KMS-11 (cell line): ENCODE measurements at regions not wholly inside any gene's neighbourhood (a gene's known extent, or its start where the extent isn't known, plus 50 kb on each side); places are given as distances from the start of the nearest gene placed in this dataset.

ENCODE experiments used
- H2AFZ ChIP-seq: fragments of 200-600 bp; sonication (generic); 2 replicates; pipeline ENCODE4 v1.6.1; 2016; ENCODE audit warnings: antibody characterized with exemption, mixed run types, low read depth
- H3K27ac ChIP-seq: fragments of 200-600 bp; sonication (generic); 2 replicates; pipeline ENCODE4 v1.6.1; 2016; ENCODE audit warnings: mild to moderate bottlenecking, mixed run types
- H3K27me3 ChIP-seq: fragments of 200-600 bp; sonication (generic); 2 replicates; pipeline ENCODE4 v1.6.1; 2017; ENCODE audit warnings: mild to moderate bottlenecking, low read depth, mixed run types, moderate library complexity; ENCODE audit not compliant: insufficient read depth
- H3K36me3 ChIP-seq: fragments of 200-600 bp; sonication (generic); 2 replicates; pipeline ENCODE4 v1.6.1; 2017; ENCODE audit warnings: mild to moderate bottlenecking, mixed run types; ENCODE audit not compliant: insufficient read depth
- H3K4me1 ChIP-seq: fragments of 200-600 bp; sonication (generic); 2 replicates; pipeline ENCODE4 v1.6.1; 2016; ENCODE audit warnings: mild to moderate bottlenecking, low read depth, mixed run types; ENCODE audit not compliant: poor library complexity, severe bottlenecking
- H3K4me2 ChIP-seq: fragments of 200-600 bp; sonication (generic); 2 replicates; pipeline ENCODE4 v1.7.0; 2016; ENCODE audit warnings: mild to moderate bottlenecking, mixed run types
- H3K4me3 ChIP-seq: fragments of 200-600 bp; sonication (generic); IDR thresholded peaks from 2 replicates; pipeline ENCODE4 v1.6.1; 2017; ENCODE audit warnings: low read depth, low read length, mixed read lengths; ENCODE audit not compliant: insufficient read depth
- H3K79me2 ChIP-seq: fragments of 200-600 bp; sonication (generic); 2 replicates; pipeline ENCODE4 v1.6.1; 2016; ENCODE audit warnings: low read depth, mixed run types; ENCODE audit not compliant: insufficient read depth
- H3K9ac ChIP-seq: fragments of 200-600 bp; sonication (generic); 2 replicates; pipeline ENCODE4 v1.6.1; 2016; ENCODE audit warnings: mild to moderate bottlenecking, mixed run types
- H4K20me1 ChIP-seq: fragments of 200-600 bp; sonication (generic); 2 replicates; pipeline ENCODE4 v1.6.1; 2016; ENCODE audit warnings: mild to moderate bottlenecking, mixed run types; ENCODE audit not compliant: insufficient read depth
- CTCF ChIP-seq: fragments of 200-600 bp; sonication (generic); conservative IDR thresholded peaks from 2 replicates; pipeline ENCODE4 v1.6.1; 2017; ENCODE audit warnings: low read depth, mild to moderate bottlenecking, antibody characterized with exemption, low read length, moderate library complexity, mixed read lengths

- Histone ChIP-seq H2AFZ (no peak overlapping the region), H3K36me3 (no peaks in the 10 kb centered on the region), H3K4me1 (peaks cover 24% of the 10 kb centered on the region), H4K20me1 (no peaks in the 10 kb centered on the region), H3K4me3 (no peak overlapping the region), H3K27ac (no peak overlapping the region), H3K4me2 (no peak overlapping the region), H3K9ac (no peak overlapping the region), H3K27me3 (no peaks in the 10 kb centered on the region), H3K79me2 (no peaks in the 10 kb centered on the region)
- TF ChIP-seq CTCF = no peak
Observed at GRCh38 chr6:138000941-138001340, 106.3 kb downstream of the PERP start.

GRCh38 chr6:138001750-138002349 lies 105.4 kb downstream of the PERP start:
- Histone ChIP-seq H4K20me1 (no peaks in the 10 kb centered on the region), H3K79me2 (no peaks in the 10 kb centered on the region), H3K4me1 (peaks cover 33% of the 10 kb centered on the region), H3K4me2 (no peak overlapping the region), H3K4me3 (no peak overlapping the region), H3K9ac (no peak overlapping the region), H3K27ac (no peak overlapping the region), H3K27me3 (no peaks in the 10 kb centered on the region), H2AFZ (no peak overlapping the region), H3K36me3 (no peaks in the 10 kb centered on the region)
- peak; percentile 87 for TF ChIP-seq CTCF

- no peak overlapping the region; the same call in 1 of the 2 replicates for H3K27ac ChIP-seq
- no peak overlapping the region for H3K4me3 ChIP-seq
- H3K4me1 ChIP-seq = peaks cover 42% of the 10 kb centered on the region
- peak; percentile 67 for TF ChIP-seq CTCF
- H2AFZ ChIP-seq = peak overlapping the region; percentile 2; the same call in 1 of the 2 replicates
- no peaks in the 10 kb centered on the region for H4K20me1 ChIP-seq
- H3K4me2 ChIP-seq = peak overlapping the region; percentile 6; the same call in 1 of the 2 replicates
- H3K36me3 ChIP-seq = no peaks in the 10 kb centered on the region
- no peaks in the 10 kb centered on the region for H3K79me2 ChIP-seq
- H3K27me3 ChIP-seq = no peaks in the 10 kb centered on the region
- H3K9ac ChIP-seq = no peak overlapping the region
Observed at GRCh38 chr6:138004430-138005287, 102.6 kb downstream of the PERP start.

- H4K20me1 ChIP-seq = no peaks in the 10 kb centered on the region
- no peaks in the 10 kb centered on the region for H3K27me3 ChIP-seq
- peak overlapping the region; percentile 2; the same call in 1 of the 2 replicates for H3K27ac ChIP-seq
- peaks cover 42% of the 10 kb centered on the region for H3K4me1 ChIP-seq
- no peak for TF ChIP-seq CTCF
- no peaks in the 10 kb centered on the region for H3K36me3 ChIP-seq
- no peaks in the 10 kb centered on the region for H3K79me2 ChIP-seq
- H3K4me2 ChIP-seq = peak overlapping the region; percentile 61
- no peak overlapping the region; the same call in 1 of the 2 replicates for H2AFZ ChIP-seq
- no peak overlapping the region for H3K9ac ChIP-seq
- H3K4me3 ChIP-seq = no peak overlapping the region
Observed at GRCh38 chr6:138005846-138006245, 101.4 kb downstream of the PERP start.
